ENCODE measurements at regions not wholly inside any gene's neighbourhood (a gene's known extent, or its start where the extent isn't known, plus 50 kb on each side); places are given as distances from the start of the nearest gene placed in this dataset.

- ATAC-seq (replicated peaks in 6 of 8) = no peak
- Histone ChIP-seq H3K4me3 (no peak overlapping the region), H3K4me1 (replicated peaks in 1 of 2) (peaks cover 5 to 8% of the 10 kb centered on the region in 2 donors), H3K27ac (no peak overlapping the region)
- in situ Hi-C loops (cut with MboI; ENCODE audit: low pct_unique_long_range_greater_than_20kb in 2 of 9, low sequenced_read_pairs in 9 of 9, unreplicated experiment in 9 of 9) = no loop called here
Measured at GRCh38 chr16:17017442-17017841, 453.3 kb downstream of the XYLT1 start.

GRCh38 chr16:17018585-17018939 is 452.2 kb downstream of the XYLT1 start:
- WGBS, 10 experiments = 0 to 75% (median 32%) methylated on average over 1 to 4 of the region's 4 CpGs; no CpG with 5 or more reads in 2 of the 10 experiments

GRCh38 chr16:17019366-17019765 is 451.4 kb downstream of the XYLT1 start:
- peaks cover 5 to 6% of the 10 kb centered on the region in 2 donors for H3K4me1 ChIP-seq (replicated peaks in 1 of 2)
- ATAC-seq (replicated peaks in 6 of 8) = no peak
- in situ Hi-C loops (cut with MboI; ENCODE audit: low pct_unique_long_range_greater_than_20kb in 2 of 9, low sequenced_read_pairs in 9 of 9, unreplicated experiment in 9 of 9) = no loop called here
- H3K4me3 ChIP-seq = no peak overlapping the region
- H3K27ac ChIP-seq = no peak overlapping the region

More at GRCh38 chr16:17018585-17018939, 452.2 kb downstream of the XYLT1 start:
- Histone ChIP-seq H3K4me3 (no peak overlapping the region), H3K4me1 (replicated peaks in 1 of 2) (peaks cover 5 to 6% of the 10 kb centered on the region in 2 donors), H3K27ac (peak overlapping the region in 1 of 2 donors; percentile 5)
- in situ Hi-C loops (cut with MboI; ENCODE audit: low pct_unique_long_range_greater_than_20kb in 2 of 9, low sequenced_read_pairs in 9 of 9, unreplicated experiment in 9 of 9) = no loop called here
- ATAC-seq (replicated peaks in 6 of 8) = peak in 4 of 8 experiments; percentile 19 to 89 (median 82)

- H3K4me1 ChIP-seq (replicated peaks in 1 of 2) = peaks cover 4 to 5% of the 10 kb centered on the region in 2 donors
- no peak for ATAC-seq (replicated peaks in 6 of 8)
- no peak overlapping the region for H3K4me3 ChIP-seq
- H3K27ac ChIP-seq = no peak overlapping the region
- WGBS, 10 experiments = 20 to 100% (median 60%) methylated on average over 1 to 4 of the region's 4 CpGs; no CpG with 5 or more reads in 2 of the 10 experiments
- in situ Hi-C loops (cut with MboI; ENCODE audit: low pct_unique_long_range_greater_than_20kb in 2 of 9, low sequenced_read_pairs in 9 of 9, unreplicated experiment in 9 of 9) = no loop called here
Measured at GRCh38 chr16:17023606-17024005, 447.2 kb downstream of the XYLT1 start.

- H3K4me3 ChIP-seq = no peak overlapping the region
- ATAC-seq (replicated peaks in 6 of 8) = no peak
- in situ Hi-C loops (cut with MboI; ENCODE audit: low pct_unique_long_range_greater_than_20kb in 2 of 9, low sequenced_read_pairs in 9 of 9, unreplicated experiment in 9 of 9) = no loop called here
- WGBS, 10 experiments = 0 to 100% (median 94%) methylated on average over 1 to 5 of the region's 7 CpGs; no CpG with 5 or more reads in 4 of the 10 experiments
- H3K4me1 ChIP-seq (replicated peaks in 1 of 2) = peaks cover 0 to 3% of the 10 kb centered on the region in 2 donors
- no peak overlapping the region for H3K27ac ChIP-seq
Measured at GRCh38 chr16:17024514-17024913, 446.2 kb downstream of the XYLT1 start.

GRCh38 chr16:17026600-17027242 is 444.0 kb downstream of the XYLT1 start:
- in situ Hi-C loops (cut with MboI; ENCODE audit: low pct_unique_long_range_greater_than_20kb in 2 of 9, low sequenced_read_pairs in 9 of 9, unreplicated experiment in 9 of 9) = no loop called here
- Histone ChIP-seq H3K4me1 (replicated peaks in 1 of 2) (peaks cover 0 to 3% of the 10 kb centered on the region in 2 donors), H3K27ac (no peak overlapping the region), H3K4me3 (no peak overlapping the region)
- ATAC-seq (replicated peaks in 6 of 8) = no peak
- 0 to 87% (median 33%) methylated on average over 1 to 2 of the region's 2 CpGs; no CpG with 5 or more reads in 2 of the 10 experiments for WGBS, 10 experiments

GRCh38 chr16:17027488-17028129 is 443.2 kb downstream of the XYLT1 start:
- in situ Hi-C loops (cut with MboI; ENCODE audit: low pct_unique_long_range_greater_than_20kb in 2 of 9, low sequenced_read_pairs in 9 of 9, unreplicated experiment in 9 of 9) = no loop called here
- ATAC-seq (replicated peaks in 6 of 8) = peak in 1 of 8 experiments; percentile 37
- no peak overlapping the region for H3K4me3 ChIP-seq
- 7 to 100% (median 72%) methylated on average over 1 to 5 of the region's 6 CpGs; no CpG with 5 or more reads in 1 of the 10 experiments for WGBS, 10 experiments
- no peak overlapping the region for H3K27ac ChIP-seq
- peaks cover 0 to 3% of the 10 kb centered on the region in 2 donors for H3K4me1 ChIP-seq (replicated peaks in 1 of 2)

GRCh38 chr16:17029602-17030350 is 441.0 kb downstream of the XYLT1 start:
- H3K27ac ChIP-seq = no peak overlapping the region
- in situ Hi-C loops (cut with MboI; ENCODE audit: low pct_unique_long_range_greater_than_20kb in 2 of 9, low sequenced_read_pairs in 9 of 9, unreplicated experiment in 9 of 9) = no loop called here
- no peak for ATAC-seq (replicated peaks in 6 of 8)
- H3K4me1 ChIP-seq (replicated peaks in 1 of 2) = peaks cover 0 to 3% of the 10 kb centered on the region in 2 donors
- H3K4me3 ChIP-seq = no peak overlapping the region
- WGBS, 10 experiments = 0 to 67% (median 34%) methylated on average over 1 of the region's 1 CpG

- in situ Hi-C loops (cut with MboI; ENCODE audit: low pct_unique_long_range_greater_than_20kb in 2 of 9, low sequenced_read_pairs in 9 of 9, unreplicated experiment in 9 of 9) = no loop called here
- WGBS, 10 experiments = 0 to 100% (median 86%) methylated on average over 1 of the region's 1 CpG; no CpG with 5 or more reads in 5 of the 10 experiments
- no peak overlapping the region for H3K27ac ChIP-seq
- ATAC-seq (replicated peaks in 6 of 8) = no peak
- H3K4me1 ChIP-seq (replicated peaks in 1 of 2) = peaks cover 0 to 3% of the 10 kb centered on the region in 2 donors
- H3K4me3 ChIP-seq = no peak overlapping the region
Measured at GRCh38 chr16:17031484-17032268, 439.1 kb downstream of the XYLT1 start.

GRCh38 chr16:17032332-17032731 is 438.4 kb downstream of the XYLT1 start:
- 2 to 100% (median 73%) methylated on average over 2 to 6 of the region's 6 CpGs; no CpG with 5 or more reads in 1 of the 10 experiments for WGBS, 10 experiments
- ATAC-seq (replicated peaks in 6 of 8) = no peak
- Histone ChIP-seq H3K4me1 (replicated peaks in 1 of 2) (peaks cover 0 to 3% of the 10 kb centered on the region in 2 donors), H3K4me3 (no peak overlapping the region), H3K27ac (no peak overlapping the region)
- in situ Hi-C loops (cut with MboI; ENCODE audit: low pct_unique_long_range_greater_than_20kb in 2 of 9, low sequenced_read_pairs in 9 of 9, unreplicated experiment in 9 of 9) = no loop called here

GRCh38 chr16:17034477-17035252 is 436.1 kb downstream of the XYLT1 start:
- ATAC-seq (replicated peaks in 6 of 8) = no peak
- in situ Hi-C loops (cut with MboI; ENCODE audit: low pct_unique_long_range_greater_than_20kb in 2 of 9, low sequenced_read_pairs in 9 of 9, unreplicated experiment in 9 of 9) = no loop called here
- no peaks in the 10 kb centered on the region for H3K4me1 ChIP-seq (replicated peaks in 1 of 2)
- H3K4me3 ChIP-seq = no peak overlapping the region
- no peak overlapping the region for H3K27ac ChIP-seq
- WGBS, 10 experiments = 17 to 100% (median 79%) methylated on average over 1 of the region's 1 CpG; no CpG with 5 or more reads in 4 of the 10 experiments

GRCh38 chr16:17037499-17037898 is 433.3 kb downstream of the XYLT1 start:
- peak in 3 of 8 experiments; percentile 22 to 53 (median 49) for ATAC-seq (replicated peaks in 6 of 8)
- Histone ChIP-seq H3K4me1 (replicated peaks in 1 of 2) (no peaks in the 10 kb centered on the region), H3K27ac (no peak overlapping the region), H3K4me3 (no peak overlapping the region)
- in situ Hi-C loops (cut with MboI; ENCODE audit: low pct_unique_long_range_greater_than_20kb in 2 of 9, low sequenced_read_pairs in 9 of 9, unreplicated experiment in 9 of 9) = no loop called here
- WGBS, 10 experiments = 0 to 87% (median 83%) methylated on average over 1 to 5 of the region's 5 CpGs

Data from motor neuron (in vitro differentiated cells).